GM12878 (cell line): ENCODE measurements at regions not wholly inside any gene's neighbourhood (a gene's known extent, or its start where the extent isn't known, plus 50 kb on each side); places are given as distances from the start of the nearest gene placed in this dataset.

Source experiments
- EP300 ChIP-seq, 2 experiments: fragments of 150-350 bp in 1 of 2; IDR thresholded peaks; 2 replicates each; pipeline ENCODE4 v1.6.1; 2011 to 2012; ENCODE audit warnings: low read depth in 2 of 2, low read length in 2 of 2, borderline replicate concordance in 1 of 2, improper control_type of control experiment in 1 of 2, inconsistent platforms in 1 of 2; ENCODE audit not compliant: control insufficient read depth in 1 of 2
- FOS ChIP-seq: IDR thresholded peaks from 3 replicates; pipeline ENCODE4 v1.6.1; 2011; ENCODE audit warnings: borderline replicate concordance; ENCODE audit not compliant: insufficient read length; ENCODE audit errors: extremely low read depth
- JUND ChIP-seq: IDR thresholded peaks from 2 replicates; pipeline ENCODE4 v1.6.1; 2012; ENCODE audit warnings: low read depth, mild to moderate bottlenecking, low read length, improper control_type of control experiment, moderate library complexity
- POLR2A ChIP-seq: IDR thresholded peaks from 2 replicates; pipeline ENCODE4 v1.6.1; 2011; ENCODE audit warnings: low read depth, mild to moderate bottlenecking, low read length
- RB1 ChIP-seq: fragments of 450-650 bp; formaldehyde crosslinking; IDR thresholded peaks from 2 replicates; pipeline ENCODE4 v1.6.1; 2017; ENCODE audit warnings: mild to moderate bottlenecking, borderline replicate concordance
- SMARCA5 ChIP-seq: fragments of 450-650 bp; IDR thresholded peaks from 2 replicates; pipeline ENCODE4 v1.6.1; 2017; ENCODE audit warnings: mild to moderate bottlenecking
- TAF1 ChIP-seq: IDR thresholded peaks from 2 replicates; pipeline ENCODE4 v1.6.1; 2011; ENCODE audit warnings: mild to moderate bottlenecking, low read depth, low read length, borderline replicate concordance
- TF ChIP-seq, protein P1 (sequence below), 3 experiments: IDR thresholded peaks in 2 of 3; conservative IDR thresholded peaks in 1 of 3; 2 replicates each; pipeline ENCODE4 v1.5.1; 2011; ENCODE audit warnings: low read depth in 3 of 3, low read length in 3 of 3, mild to moderate bottlenecking in 3 of 3, control low read depth in 2 of 3, moderate library complexity in 2 of 3, inconsistent platforms in 1 of 3, mixed read lengths in 1 of 3; ENCODE audit not compliant: control insufficient read depth in 2 of 3, insufficient read depth in 1 of 3; ENCODE audit errors: extremely low read depth in 1 of 3
- TF ChIP-seq, protein P2 (sequence below): IDR thresholded peaks from 2 replicates; pipeline ENCODE4 v1.6.1; 2012; ENCODE audit warnings: low read depth, low read length, improper control_type of control experiment
- TF ChIP-seq, protein P3 (sequence below): IDR thresholded peaks from 2 replicates; pipeline ENCODE4 v1.6.1; 2012; ENCODE audit warnings: low read depth, low read length, improper control_type of control experiment
- TF ChIP-seq, protein P4 (sequence below): fragments of 450-650 bp; conservative IDR thresholded peaks from 2 replicates; pipeline ENCODE4 v1.6.1; 2017; ENCODE audit warnings: mild to moderate bottlenecking, moderate library complexity

DNA sequence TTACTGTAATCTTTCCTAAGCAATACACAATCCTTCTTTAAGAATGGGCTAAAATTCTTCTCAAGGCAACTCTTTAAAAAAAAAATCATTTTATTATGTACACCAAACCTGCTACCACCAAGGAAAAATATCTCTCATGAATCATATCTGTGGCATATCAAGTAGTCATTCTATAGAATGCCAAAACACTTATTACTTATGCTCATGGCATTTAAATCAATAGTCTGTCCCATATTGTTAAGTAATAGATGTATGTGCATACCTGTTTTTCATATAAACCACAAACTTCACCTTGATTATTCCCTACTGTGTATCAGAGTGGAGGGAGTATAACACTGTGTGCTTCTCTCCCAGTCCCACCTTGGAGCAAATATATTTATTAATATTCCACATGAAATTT lies 95.8 kb upstream of the SETBP1 start:
- TF ChIP-seq RB1 (no peak), EP300 (IDR thresholded peaks at IDR 0.05; ENCODE audit: borderline replicate concordance in 1 of 2, control insufficient read depth in 1 of 2, low read depth in 2 of 2, low read length in 2 of 2) (no peak), POLR2A (no peak), SMARCA5 (no peak), TAF1 (no peak), JUND (no peak), FOS (no peak)
- TF ChIP-seq, protein P1, sequence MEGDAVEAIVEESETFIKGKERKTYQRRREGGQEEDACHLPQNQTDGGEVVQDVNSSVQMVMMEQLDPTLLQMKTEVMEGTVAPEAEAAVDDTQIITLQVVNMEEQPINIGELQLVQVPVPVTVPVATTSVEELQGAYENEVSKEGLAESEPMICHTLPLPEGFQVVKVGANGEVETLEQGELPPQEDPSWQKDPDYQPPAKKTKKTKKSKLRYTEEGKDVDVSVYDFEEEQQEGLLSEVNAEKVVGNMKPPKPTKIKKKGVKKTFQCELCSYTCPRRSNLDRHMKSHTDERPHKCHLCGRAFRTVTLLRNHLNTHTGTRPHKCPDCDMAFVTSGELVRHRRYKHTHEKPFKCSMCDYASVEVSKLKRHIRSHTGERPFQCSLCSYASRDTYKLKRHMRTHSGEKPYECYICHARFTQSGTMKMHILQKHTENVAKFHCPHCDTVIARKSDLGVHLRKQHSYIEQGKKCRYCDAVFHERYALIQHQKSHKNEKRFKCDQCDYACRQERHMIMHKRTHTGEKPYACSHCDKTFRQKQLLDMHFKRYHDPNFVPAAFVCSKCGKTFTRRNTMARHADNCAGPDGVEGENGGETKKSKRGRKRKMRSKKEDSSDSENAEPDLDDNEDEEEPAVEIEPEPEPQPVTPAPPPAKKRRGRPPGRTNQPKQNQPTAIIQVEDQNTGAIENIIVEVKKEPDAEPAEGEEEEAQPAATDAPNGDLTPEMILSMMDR (IDR thresholded peaks at IDR 0.05 in 2 of 3, conservative IDR thresholded peaks at IDR 0.05 in 1 of 3; ENCODE audit: control insufficient read depth in 2 of 3, extremely low read depth in 1 of 3, insufficient read depth in 1 of 3, low read depth in 3 of 3, low read length in 3 of 3), result no peak
- TF ChIP-seq, protein P2, sequence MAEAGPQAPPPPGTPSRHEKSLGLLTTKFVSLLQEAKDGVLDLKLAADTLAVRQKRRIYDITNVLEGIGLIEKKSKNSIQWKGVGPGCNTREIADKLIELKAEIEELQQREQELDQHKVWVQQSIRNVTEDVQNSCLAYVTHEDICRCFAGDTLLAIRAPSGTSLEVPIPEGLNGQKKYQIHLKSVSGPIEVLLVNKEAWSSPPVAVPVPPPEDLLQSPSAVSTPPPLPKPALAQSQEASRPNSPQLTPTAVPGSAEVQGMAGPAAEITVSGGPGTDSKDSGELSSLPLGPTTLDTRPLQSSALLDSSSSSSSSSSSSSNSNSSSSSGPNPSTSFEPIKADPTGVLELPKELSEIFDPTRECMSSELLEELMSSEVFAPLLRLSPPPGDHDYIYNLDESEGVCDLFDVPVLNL, result no peak
- TF ChIP-seq, protein P3, sequence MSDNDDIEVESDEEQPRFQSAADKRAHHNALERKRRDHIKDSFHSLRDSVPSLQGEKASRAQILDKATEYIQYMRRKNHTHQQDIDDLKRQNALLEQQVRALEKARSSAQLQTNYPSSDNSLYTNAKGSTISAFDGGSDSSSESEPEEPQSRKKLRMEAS, result no peak
- TF ChIP-seq, protein P4, sequence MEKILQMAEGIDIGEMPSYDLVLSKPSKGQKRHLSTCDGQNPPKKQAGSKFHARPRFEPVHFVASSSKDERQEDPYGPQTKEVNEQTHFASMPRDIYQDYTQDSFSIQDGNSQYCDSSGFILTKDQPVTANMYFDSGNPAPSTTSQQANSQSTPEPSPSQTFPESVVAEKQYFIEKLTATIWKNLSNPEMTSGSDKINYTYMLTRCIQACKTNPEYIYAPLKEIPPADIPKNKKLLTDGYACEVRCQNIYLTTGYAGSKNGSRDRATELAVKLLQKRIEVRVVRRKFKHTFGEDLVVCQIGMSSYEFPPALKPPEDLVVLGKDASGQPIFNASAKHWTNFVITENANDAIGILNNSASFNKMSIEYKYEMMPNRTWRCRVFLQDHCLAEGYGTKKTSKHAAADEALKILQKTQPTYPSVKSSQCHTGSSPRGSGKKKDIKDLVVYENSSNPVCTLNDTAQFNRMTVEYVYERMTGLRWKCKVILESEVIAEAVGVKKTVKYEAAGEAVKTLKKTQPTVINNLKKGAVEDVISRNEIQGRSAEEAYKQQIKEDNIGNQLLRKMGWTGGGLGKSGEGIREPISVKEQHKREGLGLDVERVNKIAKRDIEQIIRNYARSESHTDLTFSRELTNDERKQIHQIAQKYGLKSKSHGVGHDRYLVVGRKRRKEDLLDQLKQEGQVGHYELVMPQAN, result no peak
